NT2/D1 (cell line): ENCODE measurements at regions not wholly inside any gene's neighbourhood (a gene's known extent, or its start where the extent isn't known, plus 50 kb on each side); places are given as distances from the start of the nearest gene placed in this dataset.

Experiments used
- YY1 ChIP-seq: IDR thresholded peaks from 2 replicates; pipeline ENCODE4 v1.6.1; 2011; ENCODE audit not compliant: insufficient read length, insufficient read depth
- ZNF274 ChIP-seq: IDR thresholded peaks from 2 replicates; pipeline ENCODE4 v1.6.1; 2011; ENCODE audit warnings: mild to moderate bottlenecking, low read depth, low read length

- TF ChIP-seq YY1 (no peak), ZNF274 (no peak)
Observed at GRCh38 chr11:91902312-91902711, 322.3 kb upstream of the FAT3 start.
